ENCODE measurements at regions not wholly inside any gene's neighbourhood (a gene's known extent, or its start where the extent isn't known, plus 50 kb on each side); places are given as distances from the start of the nearest gene placed in this dataset.

GRCh38 chr1:106889583-106889982 is 166.9 kb upstream of the PRMT6 start:
- Histone ChIP-seq H4K12ac (ENCODE audit: low read depth, low read length) (no peak overlapping the region), H3K9me3 (ENCODE audit: insufficient read depth, low read depth, low read length) (no peaks in the 10 kb centered on the region), H2BK5ac (ENCODE audit: low read depth, low read length, poor library complexity) (no peak overlapping the region), H2AFZ (ENCODE audit: insufficient read depth, low read length, poor library complexity) (no peak overlapping the region), H4K91ac (ENCODE audit: low read depth, low read length) (no peak overlapping the region), H3K23ac (ENCODE audit: low read length) (no peak overlapping the region), H2AK5ac (ENCODE audit: low read length) (no peak overlapping the region), H3K27me3 (ENCODE audit: insufficient read depth, low read length) (no peaks in the 10 kb centered on the region), H3K36me3 (ENCODE audit: control insufficient read depth in 1 of 2, insufficient read depth in 2 of 2, low read length in 2 of 2) (no peaks in the 10 kb centered on the region), H2BK120ac (ENCODE audit: insufficient read depth, low read length, poor library complexity) (no peak overlapping the region), H3K9ac (ENCODE audit: low read length) (no peak overlapping the region), H3K4me2 (ENCODE audit: low read length) (no peak overlapping the region), H3K27ac (ENCODE audit: low read depth, low read length) (no peak overlapping the region), H3K18ac (ENCODE audit: low read length) (no peak overlapping the region), H3K79me1 (ENCODE audit: low read length) (no peaks in the 10 kb centered on the region), H3K79me2 (ENCODE audit: control insufficient read depth, insufficient read depth, low read length, poor library complexity) (no peaks in the 10 kb centered on the region), H4K8ac (ENCODE audit: low read depth, low read length) (no peak overlapping the region), H3K4ac (ENCODE audit: low read depth, low read length) (no peak overlapping the region), H3K4me1 (ENCODE audit: control insufficient read depth in 1 of 2, insufficient read depth in 2 of 2, low read length in 2 of 2) (no peaks in the 10 kb centered on the region), H3K14ac (ENCODE audit: low read length) (no peak overlapping the region), H2BK12ac (ENCODE audit: low read length) (no peak overlapping the region), H3K4me3 (ENCODE audit: low read depth, low read length) (no peak overlapping the region)
- no CpG with 5 or more reads among the region's 5 CpGs for WGBS (ENCODE audit: extremely low coverage, insufficient coverage, insufficient read length)
- DNase-seq: no peak

- no peak overlapping the region for H3K4me3 ChIP-seq (ENCODE audit: low read depth, low read length)
- no peak overlapping the region for H2AK5ac ChIP-seq (ENCODE audit: low read length)
- H3K4me1 ChIP-seq (ENCODE audit: control insufficient read depth in 1 of 2, insufficient read depth in 2 of 2, low read length in 2 of 2): no peaks in the 10 kb centered on the region
- H3K36me3 ChIP-seq (ENCODE audit: control insufficient read depth in 1 of 2, insufficient read depth in 2 of 2, low read length in 2 of 2): no peaks in the 10 kb centered on the region
- no peaks in the 10 kb centered on the region for H3K27me3 ChIP-seq (ENCODE audit: insufficient read depth, low read length)
- no peak overlapping the region for H2BK12ac ChIP-seq (ENCODE audit: low read length)
- no peak overlapping the region for H3K23ac ChIP-seq (ENCODE audit: low read length)
- no peak overlapping the region for H3K4me2 ChIP-seq (ENCODE audit: low read length)
- H3K79me1 ChIP-seq (ENCODE audit: low read length): no peaks in the 10 kb centered on the region
- H4K91ac ChIP-seq (ENCODE audit: low read depth, low read length): no peak overlapping the region
- no peak overlapping the region for H2BK120ac ChIP-seq (ENCODE audit: insufficient read depth, low read length, poor library complexity)
- H3K27ac ChIP-seq (ENCODE audit: low read depth, low read length): no peak overlapping the region
- no peak overlapping the region for H2BK5ac ChIP-seq (ENCODE audit: low read depth, low read length, poor library complexity)
- no peak overlapping the region for H3K18ac ChIP-seq (ENCODE audit: low read length)
- H3K4ac ChIP-seq (ENCODE audit: low read depth, low read length): no peak overlapping the region
- no peak for DNase-seq
- no peak overlapping the region for H3K9ac ChIP-seq (ENCODE audit: low read length)
- H4K12ac ChIP-seq (ENCODE audit: low read depth, low read length): no peak overlapping the region
- no peak overlapping the region for H3K14ac ChIP-seq (ENCODE audit: low read length)
- H3K9me3 ChIP-seq (ENCODE audit: insufficient read depth, low read depth, low read length): no peaks in the 10 kb centered on the region
- H2AFZ ChIP-seq (ENCODE audit: insufficient read depth, low read length, poor library complexity): no peak overlapping the region
- no peak overlapping the region for H4K8ac ChIP-seq (ENCODE audit: low read depth, low read length)
- H3K79me2 ChIP-seq (ENCODE audit: control insufficient read depth, insufficient read depth, low read length, poor library complexity): no peaks in the 10 kb centered on the region
These were observed 158.5 kb upstream of the PRMT6 start for GRCh38 chr1:106897976-106898375.

GRCh38 chr1:106899644-106900043 is 156.8 kb upstream of the PRMT6 start:
- no peaks in the 10 kb centered on the region for H3K79me2 ChIP-seq (ENCODE audit: control insufficient read depth, insufficient read depth, low read length, poor library complexity)
- H3K27me3 ChIP-seq (ENCODE audit: insufficient read depth, low read length): no peaks in the 10 kb centered on the region
- H2AFZ ChIP-seq (ENCODE audit: insufficient read depth, low read length, poor library complexity): no peak overlapping the region
- no peak overlapping the region for H4K91ac ChIP-seq (ENCODE audit: low read depth, low read length)
- H3K4me3 ChIP-seq (ENCODE audit: low read depth, low read length): no peak overlapping the region
- no peaks in the 10 kb centered on the region for H3K79me1 ChIP-seq (ENCODE audit: low read length)
- no peak overlapping the region for H2BK12ac ChIP-seq (ENCODE audit: low read length)
- no peak overlapping the region for H3K14ac ChIP-seq (ENCODE audit: low read length)
- WGBS (ENCODE audit: extremely low coverage, insufficient coverage, insufficient read length): no CpG with 5 or more reads among the region's 4 CpGs
- no peak for DNase-seq
- no peak overlapping the region for H2BK5ac ChIP-seq (ENCODE audit: low read depth, low read length, poor library complexity)
- no peaks in the 10 kb centered on the region for H3K36me3 ChIP-seq (ENCODE audit: control insufficient read depth in 1 of 2, insufficient read depth in 2 of 2, low read length in 2 of 2)
- H3K9ac ChIP-seq (ENCODE audit: low read length): no peak overlapping the region
- H3K4me1 ChIP-seq (ENCODE audit: control insufficient read depth in 1 of 2, insufficient read depth in 2 of 2, low read length in 2 of 2): no peaks in the 10 kb centered on the region
- no peak overlapping the region for H2AK5ac ChIP-seq (ENCODE audit: low read length)
- no peak overlapping the region for H3K23ac ChIP-seq (ENCODE audit: low read length)
- H3K18ac ChIP-seq (ENCODE audit: low read length): no peak overlapping the region
- H3K4ac ChIP-seq (ENCODE audit: low read depth, low read length): no peak overlapping the region
- no peak overlapping the region for H3K27ac ChIP-seq (ENCODE audit: low read depth, low read length)
- no peak overlapping the region for H4K12ac ChIP-seq (ENCODE audit: low read depth, low read length)
- H2BK120ac ChIP-seq (ENCODE audit: insufficient read depth, low read length, poor library complexity): no peak overlapping the region
- H3K9me3 ChIP-seq (ENCODE audit: insufficient read depth, low read depth, low read length): no peaks in the 10 kb centered on the region
- H4K8ac ChIP-seq (ENCODE audit: low read depth, low read length): no peak overlapping the region
- H3K4me2 ChIP-seq (ENCODE audit: low read length): no peak overlapping the region

GRCh38 chr1:106907795-106908194 is 148.7 kb upstream of the PRMT6 start:
- Histone ChIP-seq H3K27ac (ENCODE audit: low read depth, low read length) (no peak overlapping the region), H3K18ac (ENCODE audit: low read length) (no peak overlapping the region), H3K4ac (ENCODE audit: low read depth, low read length) (no peak overlapping the region), H2AFZ (ENCODE audit: insufficient read depth, low read length, poor library complexity) (no peak overlapping the region), H4K91ac (ENCODE audit: low read depth, low read length) (no peak overlapping the region), H3K4me2 (ENCODE audit: low read length) (no peak overlapping the region), H3K79me1 (ENCODE audit: low read length) (no peaks in the 10 kb centered on the region), H4K12ac (ENCODE audit: low read depth, low read length) (no peak overlapping the region), H3K23ac (ENCODE audit: low read length) (no peak overlapping the region), H2BK5ac (ENCODE audit: low read depth, low read length, poor library complexity) (no peak overlapping the region), H3K27me3 (ENCODE audit: insufficient read depth, low read length) (no peaks in the 10 kb centered on the region), H2BK12ac (ENCODE audit: low read length) (no peak overlapping the region), H3K9ac (ENCODE audit: low read length) (no peak overlapping the region), H4K8ac (ENCODE audit: low read depth, low read length) (no peak overlapping the region), H3K4me1 (ENCODE audit: control insufficient read depth in 1 of 2, insufficient read depth in 2 of 2, low read length in 2 of 2) (no peaks in the 10 kb centered on the region), H3K9me3 (ENCODE audit: insufficient read depth, low read depth, low read length) (no peaks in the 10 kb centered on the region), H3K4me3 (ENCODE audit: low read depth, low read length) (no peak overlapping the region), H3K36me3 (ENCODE audit: control insufficient read depth in 1 of 2, insufficient read depth in 2 of 2, low read length in 2 of 2) (no peaks in the 10 kb centered on the region), H3K79me2 (ENCODE audit: control insufficient read depth, insufficient read depth, low read length, poor library complexity) (no peaks in the 10 kb centered on the region), H2BK120ac (ENCODE audit: insufficient read depth, low read length, poor library complexity) (no peak overlapping the region), H2AK5ac (ENCODE audit: low read length) (no peak overlapping the region), H3K14ac (ENCODE audit: low read length) (no peak overlapping the region)
- no peak for DNase-seq

GRCh38 chr1:106908689-106909088 is 147.8 kb upstream of the PRMT6 start:
- DNase-seq: no peak
- no peak overlapping the region for H2BK12ac ChIP-seq (ENCODE audit: low read length)
- WGBS (ENCODE audit: extremely low coverage, insufficient coverage, insufficient read length): no CpG with 5 or more reads among the region's 1 CpG
- no peak overlapping the region for H3K14ac ChIP-seq (ENCODE audit: low read length)
- H4K91ac ChIP-seq (ENCODE audit: low read depth, low read length): no peak overlapping the region
- no peak overlapping the region for H3K23ac ChIP-seq (ENCODE audit: low read length)
- H3K4ac ChIP-seq (ENCODE audit: low read depth, low read length): no peak overlapping the region
- no peak overlapping the region for H2AFZ ChIP-seq (ENCODE audit: insufficient read depth, low read length, poor library complexity)
- no peaks in the 10 kb centered on the region for H3K9me3 ChIP-seq (ENCODE audit: insufficient read depth, low read depth, low read length)
- no peaks in the 10 kb centered on the region for H3K27me3 ChIP-seq (ENCODE audit: insufficient read depth, low read length)
- H3K79me1 ChIP-seq (ENCODE audit: low read length): no peaks in the 10 kb centered on the region
- no peak overlapping the region for H4K8ac ChIP-seq (ENCODE audit: low read depth, low read length)
- no peak overlapping the region for H2BK5ac ChIP-seq (ENCODE audit: low read depth, low read length, poor library complexity)
- no peak overlapping the region for H4K12ac ChIP-seq (ENCODE audit: low read depth, low read length)
- H2BK120ac ChIP-seq (ENCODE audit: insufficient read depth, low read length, poor library complexity): no peak overlapping the region
- no peak overlapping the region for H3K18ac ChIP-seq (ENCODE audit: low read length)
- no peaks in the 10 kb centered on the region for H3K36me3 ChIP-seq (ENCODE audit: control insufficient read depth in 1 of 2, insufficient read depth in 2 of 2, low read length in 2 of 2)
- no peak overlapping the region for H3K9ac ChIP-seq (ENCODE audit: low read length)
- H3K27ac ChIP-seq (ENCODE audit: low read depth, low read length): no peak overlapping the region
- H3K4me3 ChIP-seq (ENCODE audit: low read depth, low read length): no peak overlapping the region
- no peaks in the 10 kb centered on the region for H3K4me1 ChIP-seq (ENCODE audit: control insufficient read depth in 1 of 2, insufficient read depth in 2 of 2, low read length in 2 of 2)
- H2AK5ac ChIP-seq (ENCODE audit: low read length): no peak overlapping the region
- no peak overlapping the region for H3K4me2 ChIP-seq (ENCODE audit: low read length)
- H3K79me2 ChIP-seq (ENCODE audit: control insufficient read depth, insufficient read depth, low read length, poor library complexity): no peaks in the 10 kb centered on the region

Data from trophoblast cell (in vitro differentiated cells and primary cell).